Glomerular endothelial cell (primary cell): ENCODE measurements at regions not wholly inside any gene's neighbourhood (a gene's known extent, or its start where the extent isn't known, plus 50 kb on each side); places are given as distances from the start of the nearest gene placed in this dataset.
A peak's percentile ranks its signal among the peaks of the same experiment; 100 is the strongest.

Source experiments
- DNase-seq: peaks from one replicate; pipeline ENCODE4 v3.0.0-alpha.2; 2011; ENCODE audit warnings: low read depth, low spot score; ENCODE audit errors: extremely low read depth

- no peak for DNase-seq
These were observed 666.0 kb downstream of the DSC3 start for GRCh38 chr18:30376515-30376914.

- no peak for DNase-seq
These were observed 680.5 kb downstream of the DSC3 start for GRCh38 chr18:30361864-30362540.

GRCh38 chr18:30359521-30359920 is 683.0 kb downstream of the DSC3 start:
- no peak for DNase-seq

GRCh38 chr18:30358555-30358954 is 684.0 kb downstream of the DSC3 start:
- no peak for DNase-seq

GRCh38 chr18:30352551-30353168 is 689.9 kb downstream of the DSC3 start:
- DNase-seq: no peak

- DNase-seq: no peak
These were observed 692.3 kb downstream of the DSC3 start for GRCh38 chr18:30350263-30350662.

- no peak for DNase-seq
These were observed 699.5 kb downstream of the DSC3 start for GRCh38 chr18:30343090-30343489.

GRCh38 chr18:30342675-30343074 is 699.9 kb downstream of the DSC3 start:
- no peak for DNase-seq

- no peak for DNase-seq
These were observed 707.8 kb downstream of the DSC3 start for GRCh38 chr18:30334781-30335180.

- DNase-seq: no peak
These were observed 709.2 kb downstream of the DSC3 start for GRCh38 chr18:30333310-30333709.

- DNase-seq: no peak
These were observed 713.7 kb downstream of the DSC3 start for GRCh38 chr18:30328839-30329238.

GRCh38 chr18:30302181-30302580 is 740.4 kb downstream of the DSC3 start:
- no peak for DNase-seq

- DNase-seq: no peak
These were observed 743.8 kb downstream of the DSC3 start for GRCh38 chr18:30298769-30299168.

- DNase-seq: no peak
These were observed 753.7 kb downstream of the DSC3 start for GRCh38 chr18:30288662-30289414.

- DNase-seq: peak; percentile 42
These were observed 761.6 kb downstream of the DSC3 start for GRCh38 chr18:30280861-30281470.

GRCh38 chr18:30280186-30280585 is 762.4 kb downstream of the DSC3 start:
- DNase-seq: no peak

- no peak for DNase-seq
These were observed 764.9 kb downstream of the DSC3 start for GRCh38 chr18:30277676-30278075.

GRCh38 chr18:30271716-30272115 is 770.8 kb downstream of the DSC3 start:
- DNase-seq: no peak

- DNase-seq: no peak
These were observed 777.4 kb downstream of the DSC3 start for GRCh38 chr18:30265190-30265589.

- DNase-seq: no peak
These were observed 788.2 kb downstream of the DSC3 start for GRCh38 chr18:30254331-30254730.

- no peak for DNase-seq
These were observed 794.5 kb downstream of the DSC3 start for GRCh38 chr18:30248056-30248455.
